Thyroid gland (tissue), 4 donors: ENCODE measurements at regions not wholly inside any gene's neighbourhood (a gene's known extent, or its start where the extent isn't known, plus 50 kb on each side); places are given as distances from the start of the nearest gene placed in this dataset.

Source experiments
- CTCF ChIP-seq, 6 experiments: fragments of 200-600 bp in 3 of 6; fragments of 450-650 bp in 3 of 6; sonication (generic) in 3 of 6; IDR thresholded peaks; one replicate each; pipeline ENCODE4 v1.5.1; 2016 to 2019; ENCODE audit warnings: antibody characterized with exemption in 6 of 6, mild to moderate bottlenecking in 2 of 6, inconsistent platforms in 1 of 6, moderate library complexity in 1 of 6
- POLR2A ChIP-seq, 2 donors: fragments of 450-650 bp; IDR thresholded peaks; one replicate each; pipeline ENCODE4 v1.6.1; 2017; ENCODE audit warnings: antibody characterized with exemption in 2 of 2, mild to moderate bottlenecking in 2 of 2, moderate library complexity in 1 of 2

- TF ChIP-seq CTCF (IDR thresholded peaks at IDR 0.05) (no peak), POLR2A (IDR thresholded peaks at IDR 0.05) (no peak)
Observed at GRCh38 chr14:103271189-103271588, 62.8 kb upstream of the EIF5 start.
